ENCODE measurements at regions not wholly inside any gene's neighbourhood (a gene's known extent, or its start where the extent isn't known, plus 50 kb on each side); places are given as distances from the start of the nearest gene placed in this dataset.

DNA sequence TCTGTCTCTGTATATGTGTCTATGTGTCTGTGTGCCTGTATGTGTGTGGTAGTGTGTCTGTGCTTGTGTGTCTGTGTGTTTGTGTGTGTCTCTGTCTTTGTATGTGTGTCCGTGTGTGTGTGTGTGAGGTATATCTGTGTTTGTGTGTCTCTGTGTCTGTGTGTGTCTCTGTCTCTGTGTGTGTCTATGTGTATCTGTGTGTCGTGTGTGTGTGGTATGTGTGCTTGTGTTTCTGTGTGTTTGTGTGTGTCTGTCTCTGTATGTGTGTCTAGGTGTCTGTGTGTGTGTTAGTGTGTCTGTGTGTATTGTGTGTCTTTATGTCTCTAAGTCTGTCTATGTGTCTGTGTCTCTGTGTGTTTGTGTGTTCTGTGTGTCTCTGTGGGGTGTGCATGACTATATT, 158.6 kb downstream of the TMEM121 start:
- TF ChIP-seq CTCF (IDR thresholded peaks at IDR 0.05) (no peak), EZH2 (IDR thresholded peaks at IDR 0.05; ENCODE audit: borderline replicate concordance, insufficient read depth, low read depth, low read length, poor library complexity, severe bottlenecking) (no peak)
